ENCODE measurements at regions not wholly inside any gene's neighbourhood (a gene's known extent, or its start where the extent isn't known, plus 50 kb on each side); places are given as distances from the start of the nearest gene placed in this dataset.

DNA sequence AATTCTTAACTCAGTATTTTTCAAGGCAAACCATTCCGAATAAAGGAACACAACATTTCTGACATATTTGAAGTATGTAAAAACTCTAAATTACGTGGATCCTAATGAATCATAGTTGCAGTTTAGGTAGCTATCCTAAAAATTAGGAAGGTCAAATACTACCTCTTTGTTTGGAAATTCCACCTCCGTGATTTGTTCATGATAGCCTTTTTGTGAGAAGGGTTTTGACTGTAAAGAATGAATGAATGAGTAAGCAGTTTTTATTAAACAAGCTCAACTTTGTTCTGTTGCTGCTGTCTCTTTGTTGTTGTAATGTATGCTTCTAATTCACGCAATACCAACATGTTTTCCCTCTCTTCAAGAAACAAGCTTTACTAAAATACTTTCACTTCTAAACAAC, 840.4 kb downstream of the USP25 start:
- TF ChIP-seq CTCF (conservative IDR thresholded peaks at IDR 0.05; ENCODE audit: low read depth, low read length) (no peak), EZH2 (IDR thresholded peaks at IDR 0.05; ENCODE audit: borderline replicate concordance, low read depth, low read length, poor library complexity, severe bottlenecking) (no peak)

Measured in A673 (cell line).